SK-N-MC (cell line): ENCODE measurements at regions not wholly inside any gene's neighbourhood (a gene's known extent, or its start where the extent isn't known, plus 50 kb on each side); places are given as distances from the start of the nearest gene placed in this dataset.

Experiments
- EZH2 ChIP-seq: fragments of 200-600 bp; sonication (generic); IDR thresholded peaks from one replicate; pipeline ENCODE4 v1.6.1; 2017; ENCODE audit warnings: antibody characterized with exemption
- FOXP2 ChIP-seq: optimal IDR thresholded peaks from 2 replicates; pipeline ENCODE3; 2011; ENCODE audit warnings: mild to moderate bottlenecking, moderate library complexity; ENCODE audit not compliant: insufficient read depth; ENCODE audit errors: extremely low read length, control extremely low read depth
- POLR2AphosphoS5 ChIP-seq: IDR thresholded peaks from 2 replicates; pipeline ENCODE4 v1.6.1; 2012; ENCODE audit warnings: mild to moderate bottlenecking, low read depth, low read length, borderline replicate concordance

DNA sequence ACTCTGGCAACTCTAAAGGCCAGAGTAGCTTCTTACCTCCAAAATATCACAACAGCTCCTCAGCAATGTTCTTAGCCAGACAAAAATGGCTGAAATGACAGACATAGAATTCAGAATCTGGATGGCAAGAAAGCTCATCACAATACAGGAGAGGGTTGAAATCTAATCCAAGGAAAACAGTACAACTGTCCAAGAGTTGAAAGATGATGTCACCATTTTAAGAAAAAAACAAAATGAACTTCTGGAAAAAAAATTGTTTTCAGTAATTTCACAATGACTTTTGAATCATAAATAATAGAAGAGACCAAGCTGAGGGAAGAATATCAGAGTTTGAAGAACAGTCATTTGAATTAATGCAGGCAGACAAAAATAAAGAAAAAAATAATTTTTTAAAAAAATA lies 479.5 kb downstream of the ZWINT start:
- TF ChIP-seq POLR2AphosphoS5, result no peak
- no peak for TF ChIP-seq EZH2
- no peak for TF ChIP-seq FOXP2
